ENCODE measurements at regions not wholly inside any gene's neighbourhood (a gene's known extent, or its start where the extent isn't known, plus 50 kb on each side); places are given as distances from the start of the nearest gene placed in this dataset.

DNA sequence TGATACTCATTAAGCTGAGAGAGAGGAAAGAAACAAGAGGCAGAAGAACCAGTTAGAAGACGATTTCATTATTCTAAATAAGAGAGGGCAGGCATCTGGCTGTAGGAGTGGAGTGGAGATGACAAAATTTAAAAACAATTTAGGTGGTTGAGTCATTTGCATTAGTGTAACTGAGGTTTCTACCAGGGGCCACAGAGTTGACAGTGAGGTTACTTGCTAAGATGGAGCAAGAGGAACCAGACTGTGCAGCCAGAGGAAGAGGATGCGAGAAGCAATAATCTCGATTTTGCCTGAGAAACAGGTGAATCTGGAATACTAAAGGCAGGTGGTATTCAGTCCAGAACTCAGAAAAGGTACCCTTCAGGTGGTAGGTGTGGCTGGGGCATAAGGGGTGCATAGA, 491.9 kb downstream of the MID1IP1 start:
- TF ChIP-seq, protein P1, sequence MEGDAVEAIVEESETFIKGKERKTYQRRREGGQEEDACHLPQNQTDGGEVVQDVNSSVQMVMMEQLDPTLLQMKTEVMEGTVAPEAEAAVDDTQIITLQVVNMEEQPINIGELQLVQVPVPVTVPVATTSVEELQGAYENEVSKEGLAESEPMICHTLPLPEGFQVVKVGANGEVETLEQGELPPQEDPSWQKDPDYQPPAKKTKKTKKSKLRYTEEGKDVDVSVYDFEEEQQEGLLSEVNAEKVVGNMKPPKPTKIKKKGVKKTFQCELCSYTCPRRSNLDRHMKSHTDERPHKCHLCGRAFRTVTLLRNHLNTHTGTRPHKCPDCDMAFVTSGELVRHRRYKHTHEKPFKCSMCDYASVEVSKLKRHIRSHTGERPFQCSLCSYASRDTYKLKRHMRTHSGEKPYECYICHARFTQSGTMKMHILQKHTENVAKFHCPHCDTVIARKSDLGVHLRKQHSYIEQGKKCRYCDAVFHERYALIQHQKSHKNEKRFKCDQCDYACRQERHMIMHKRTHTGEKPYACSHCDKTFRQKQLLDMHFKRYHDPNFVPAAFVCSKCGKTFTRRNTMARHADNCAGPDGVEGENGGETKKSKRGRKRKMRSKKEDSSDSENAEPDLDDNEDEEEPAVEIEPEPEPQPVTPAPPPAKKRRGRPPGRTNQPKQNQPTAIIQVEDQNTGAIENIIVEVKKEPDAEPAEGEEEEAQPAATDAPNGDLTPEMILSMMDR (IDR thresholded peaks at IDR 0.05) = no peak
- no peak for DNase-seq (ENCODE audit: low spot score)
- no peak overlapping the region for H3K4me3 ChIP-seq
- H3K27ac ChIP-seq = no peak overlapping the region

DNA sequence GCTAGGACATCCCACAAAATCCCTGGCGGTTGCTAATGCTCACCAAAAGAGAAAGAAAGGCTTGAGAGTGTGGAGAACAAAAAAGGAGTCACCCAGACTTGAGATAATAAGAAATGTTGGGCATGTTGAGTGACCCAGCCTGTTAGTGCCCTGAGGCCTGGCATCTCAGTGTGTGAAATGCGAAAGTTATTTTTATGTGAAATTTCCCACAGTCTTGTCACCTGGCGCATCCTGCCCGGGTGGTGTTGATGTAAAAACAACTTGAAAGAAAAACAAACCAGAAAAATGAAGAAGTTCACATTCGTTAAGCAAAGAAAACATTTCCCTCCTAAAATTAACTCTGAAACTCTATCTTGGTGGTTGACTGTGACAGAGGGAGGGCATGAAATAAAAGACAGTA, 495.2 kb downstream of the MID1IP1 start:
- H3K27ac ChIP-seq = no peak overlapping the region
- no peak for DNase-seq (ENCODE audit: low spot score)
- TF ChIP-seq, protein P1 (IDR thresholded peaks at IDR 0.05) = no peak

DNA sequence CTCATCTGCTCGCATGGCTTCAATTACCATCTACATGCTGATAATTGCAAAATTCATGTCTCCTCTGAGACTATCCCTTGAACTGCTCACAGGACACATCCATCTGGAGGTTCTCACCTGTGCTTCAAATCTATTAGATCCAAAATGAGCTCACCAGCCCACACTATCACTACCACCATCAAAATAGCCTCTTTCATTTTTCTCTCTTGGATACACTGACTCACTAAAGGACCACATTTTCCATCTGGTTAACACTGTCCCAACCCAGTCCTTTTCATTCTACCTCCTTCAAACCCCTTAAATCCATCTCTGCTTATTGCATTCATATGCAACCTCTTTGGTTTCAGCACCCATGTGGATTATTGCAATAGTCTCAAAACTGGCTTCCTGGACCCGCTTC, 497.6 kb downstream of the MID1IP1 start:
- no peak for DNase-seq (ENCODE audit: low spot score)
- TF ChIP-seq, protein P1 (IDR thresholded peaks at IDR 0.05) = no peak
- Histone ChIP-seq H3K4me3 (no peak overlapping the region), H3K27ac (no peak overlapping the region)

More for the DNA sequence above, 495.2 kb downstream of the MID1IP1 start:
- H3K4me3 ChIP-seq = no peak overlapping the region

- TF ChIP-seq, protein P1 (IDR thresholded peaks at IDR 0.05) = no peak
- Histone ChIP-seq H3K27ac (no peak overlapping the region), H3K4me3 (no peak overlapping the region)
- no peak for DNase-seq (ENCODE audit: low spot score)
Observed at GRCh38 chrX:39299615-39300014, 498.4 kb downstream of the MID1IP1 start.

DNA sequence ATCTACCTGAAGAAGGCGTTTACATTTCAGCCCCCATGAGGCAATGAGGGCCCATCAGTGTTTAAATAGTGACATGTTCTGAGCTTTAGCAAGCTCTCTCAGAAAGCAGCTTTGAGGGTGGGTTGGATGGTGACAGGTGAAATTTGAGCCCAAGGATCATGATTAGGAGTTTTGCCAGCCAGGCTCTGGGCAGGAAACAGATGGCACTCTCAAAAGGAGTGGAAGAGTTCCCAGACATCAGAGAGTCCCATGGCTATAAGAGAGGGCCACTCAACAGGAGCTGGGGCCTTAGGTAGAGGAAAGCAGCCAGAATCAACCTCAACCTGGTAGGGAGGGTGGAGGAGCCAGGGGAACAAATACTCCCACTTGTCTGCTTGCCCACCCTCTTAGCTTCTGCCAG, 499.8 kb downstream of the MID1IP1 start:
- TF ChIP-seq, protein P1 (IDR thresholded peaks at IDR 0.05) = no peak
- Histone ChIP-seq H3K27ac (no peak overlapping the region), H3K4me3 (no peak overlapping the region)
- no peak for DNase-seq (ENCODE audit: low spot score)

DNA sequence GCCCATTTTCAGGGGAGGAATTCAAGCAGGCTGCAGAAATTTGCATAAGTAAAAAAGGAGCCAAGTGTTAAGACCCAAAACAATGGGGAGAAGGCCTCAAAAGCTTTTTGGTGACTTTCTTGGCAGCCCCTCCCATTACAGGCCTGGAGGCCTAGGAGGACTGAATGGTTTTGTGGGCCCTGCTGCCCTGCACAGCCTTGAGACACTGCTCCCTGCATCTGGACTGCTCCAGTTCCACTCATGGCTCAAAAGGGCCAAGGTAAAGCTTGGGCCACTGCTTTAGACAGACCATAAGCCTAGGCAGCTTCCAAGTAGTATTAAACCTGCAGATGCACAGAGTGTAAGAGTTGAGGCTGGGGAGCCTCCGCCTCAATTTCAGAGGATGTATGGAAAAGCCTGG, 501.6 kb downstream of the MID1IP1 start:
- no peak overlapping the region for H3K4me3 ChIP-seq
- TF ChIP-seq, protein P1 (IDR thresholded peaks at IDR 0.05) = no peak
- H3K27ac ChIP-seq = no peak overlapping the region
- no peak for DNase-seq (ENCODE audit: low spot score)

- TF ChIP-seq, protein P1 (IDR thresholded peaks at IDR 0.05) = no peak
- no peak overlapping the region for H3K27ac ChIP-seq
- no peak overlapping the region for H3K4me3 ChIP-seq
- DNase-seq (ENCODE audit: low spot score) = no peak
Observed at GRCh38 chrX:39304746-39305145, 503.5 kb downstream of the MID1IP1 start.

Data from coronary artery (tissue), 2 donors.